ENCODE measurements at regions not wholly inside any gene's neighbourhood (a gene's known extent, or its start where the extent isn't known, plus 50 kb on each side); places are given as distances from the start of the nearest gene placed in this dataset.

GRCh38 chr18:34959211-34959829, 81.9 kb upstream of the MAPRE2 start:
- POLR2A ChIA-PET: no interaction called here

GRCh38 chr18:34959989-34960388, 81.2 kb upstream of the MAPRE2 start:
- Mint-ChIP-seq H3K27ac (no peak overlapping the region), H3K9me3 (no peaks in the 10 kb centered on the region), H3K36me3 (ENCODE audit: low read depth) (no peaks in the 10 kb centered on the region), H3K27me3 (peaks cover 23% of the 10 kb centered on the region), H3K4me1 (ENCODE audit: low read depth) (no peaks in the 10 kb centered on the region), H3K4me3 (no peak overlapping the region)
- no peak for TF ChIP-seq CTCF (IDR thresholded peaks at IDR 0.05)
- DNase-seq (no peak), ATAC-seq (ENCODE audit: poor library complexity) (no peak)
- Histone ChIP-seq H3K4me1 (ENCODE audit: insufficient read depth, low read length) (no peaks in the 10 kb centered on the region), H3K4me3 (ENCODE audit: low read length) (no peak overlapping the region), H3K36me3 (ENCODE audit: insufficient read depth, low read length) (no peaks in the 10 kb centered on the region), H3K9me3 (ENCODE audit: control insufficient read depth in 1 of 2, insufficient read depth in 1 of 2, low read length in 2 of 2) (no peaks in the 10 kb centered on the region), H3K27ac (ENCODE audit: low read depth in 1 of 2, low read length in 2 of 2) (no peak overlapping the region), H3K27me3 (ENCODE audit: control insufficient read depth in 1 of 2, insufficient read depth in 2 of 2, low read length in 2 of 2) (peaks cover 0 to 7% of the 10 kb centered on the region in 2 experiments)
- ChIA-PET CTCF (no interaction called here), POLR2A (no interaction called here)
- intact Hi-C loops (cut with DNase I, micrococcal nuclease): no loop called here

More at GRCh38 chr18:34959211-34959829, 81.9 kb upstream of the MAPRE2 start:
- CTCF ChIA-PET: no interaction called here
- no peak overlapping the region for H3K4me3 Mint-ChIP-seq
- H3K4me1 Mint-ChIP-seq (ENCODE audit: low read depth): no peaks in the 10 kb centered on the region
- no peak overlapping the region for H3K27ac Mint-ChIP-seq
- no peaks in the 10 kb centered on the region for H3K9me3 Mint-ChIP-seq
- H3K36me3 ChIP-seq (ENCODE audit: insufficient read depth, low read length): no peaks in the 10 kb centered on the region
- H3K4me3 ChIP-seq (ENCODE audit: low read length): no peak overlapping the region
- no peak for TF ChIP-seq CTCF (IDR thresholded peaks at IDR 0.05)
- ATAC-seq (ENCODE audit: poor library complexity): no peak
- peaks cover 0 to 7% of the 10 kb centered on the region in 2 experiments for H3K27me3 ChIP-seq (ENCODE audit: control insufficient read depth in 1 of 2, insufficient read depth in 2 of 2, low read length in 2 of 2)
- H3K4me1 ChIP-seq (ENCODE audit: insufficient read depth, low read length): no peaks in the 10 kb centered on the region
- DNase-seq: no peak
- H3K27ac ChIP-seq (ENCODE audit: low read depth in 1 of 2, low read length in 2 of 2): no peak overlapping the region
- H3K36me3 Mint-ChIP-seq (ENCODE audit: low read depth): no peaks in the 10 kb centered on the region
- peaks cover 30% of the 10 kb centered on the region for H3K27me3 Mint-ChIP-seq
- intact Hi-C loops (cut with DNase I, micrococcal nuclease): no loop called here
- H3K9me3 ChIP-seq (ENCODE audit: control insufficient read depth in 1 of 2, insufficient read depth in 1 of 2, low read length in 2 of 2): no peaks in the 10 kb centered on the region

GRCh38 chr18:34965108-34965507, 76.1 kb upstream of the MAPRE2 start:
- intact Hi-C loops (cut with DNase I, micrococcal nuclease): no loop called here
- Mint-ChIP-seq H3K27ac (no peak overlapping the region), H3K4me3 (no peak overlapping the region), H3K36me3 (ENCODE audit: low read depth) (no peaks in the 10 kb centered on the region), H3K9me3 (no peaks in the 10 kb centered on the region), H3K27me3 (peaks cover 10% of the 10 kb centered on the region), H3K4me1 (ENCODE audit: low read depth) (no peaks in the 10 kb centered on the region)
- H3K36me3 ChIP-seq (ENCODE audit: insufficient read depth, low read length): no peaks in the 10 kb centered on the region
- CTCF ChIA-PET: no interaction called here
- no peak for TF ChIP-seq CTCF (IDR thresholded peaks at IDR 0.05)
- no peak overlapping the region for H3K27ac ChIP-seq (ENCODE audit: low read depth in 1 of 2, low read length in 2 of 2)
- H3K4me1 ChIP-seq (ENCODE audit: insufficient read depth, low read length): no peaks in the 10 kb centered on the region
- H3K27me3 ChIP-seq (ENCODE audit: control insufficient read depth in 1 of 2, insufficient read depth in 2 of 2, low read length in 2 of 2): no peaks in the 10 kb centered on the region
- H3K4me3 ChIP-seq (ENCODE audit: low read length): no peak overlapping the region
- ATAC-seq (ENCODE audit: poor library complexity) (no peak), DNase-seq (no peak)
- POLR2A ChIA-PET: no interaction called here
- H3K9me3 ChIP-seq (ENCODE audit: control insufficient read depth in 1 of 2, insufficient read depth in 1 of 2, low read length in 2 of 2): no peaks in the 10 kb centered on the region

Measured in CD4-positive, alpha-beta T cell (primary cell).